HG03354 (cell line): ENCODE measurements at regions not wholly inside any gene's neighbourhood (a gene's known extent, or its start where the extent isn't known, plus 50 kb on each side); places are given as distances from the start of the nearest gene placed in this dataset.

Source experiments
- ATAC-seq: cut with Tn5 transposase; IDR thresholded peaks from one replicate; pipeline ENCODE4 v1.9.1; 2021; ENCODE audit warnings: mild to moderate bottlenecking; ENCODE audit not compliant: unreplicated experiment, poor library complexity, severe bottlenecking

- no peak for ATAC-seq
Observed at GRCh38 chr2:117679952-117680351, 134.5 kb upstream of the DDX18 start.

GRCh38 chr2:117684919-117685318 is 129.6 kb upstream of the DDX18 start:
- ATAC-seq: no peak

GRCh38 chr2:117686699-117687098 is 127.8 kb upstream of the DDX18 start:
- ATAC-seq: peak; percentile 99

GRCh38 chr2:117691595-117691994 is 122.9 kb upstream of the DDX18 start:
- no peak for ATAC-seq

GRCh38 chr2:117692001-117692763 is 122.3 kb upstream of the DDX18 start:
- no peak for ATAC-seq

GRCh38 chr2:117693154-117693553 is 121.3 kb upstream of the DDX18 start:
- no peak for ATAC-seq

GRCh38 chr2:117693651-117694050 is 120.8 kb upstream of the DDX18 start:
- no peak for ATAC-seq

GRCh38 chr2:117698287-117698686 is 116.2 kb upstream of the DDX18 start:
- ATAC-seq: no peak

- no peak for ATAC-seq
Observed at GRCh38 chr2:117698819-117699218, 115.7 kb upstream of the DDX18 start.

GRCh38 chr2:117700471-117700870 is 114.0 kb upstream of the DDX18 start:
- ATAC-seq: no peak

- ATAC-seq: no peak
Observed at GRCh38 chr2:117701365-117701764, 113.1 kb upstream of the DDX18 start.

- no peak for ATAC-seq
Observed at GRCh38 chr2:117702098-117702497, 112.4 kb upstream of the DDX18 start.

GRCh38 chr2:117703858-117704257 is 110.6 kb upstream of the DDX18 start:
- no peak for ATAC-seq

GRCh38 chr2:117704818-117705217 is 109.7 kb upstream of the DDX18 start:
- no peak for ATAC-seq

- no peak for ATAC-seq
Observed at GRCh38 chr2:117707874-117708273, 106.6 kb upstream of the DDX18 start.

GRCh38 chr2:117712684-117713083 is 101.8 kb upstream of the DDX18 start:
- ATAC-seq: no peak

GRCh38 chr2:117714110-117714509 is 100.4 kb upstream of the DDX18 start:
- no peak for ATAC-seq

- ATAC-seq: no peak
Observed at GRCh38 chr2:117714745-117715417, 99.6 kb upstream of the DDX18 start.

GRCh38 chr2:117716505-117716904 is 98.0 kb upstream of the DDX18 start:
- no peak for ATAC-seq

GRCh38 chr2:117717072-117717471 is 97.4 kb upstream of the DDX18 start:
- ATAC-seq: no peak

GRCh38 chr2:117718048-117718447 is 96.4 kb upstream of the DDX18 start:
- ATAC-seq: no peak
